ENCODE measurements at regions not wholly inside any gene's neighbourhood (a gene's known extent, or its start where the extent isn't known, plus 50 kb on each side); places are given as distances from the start of the nearest gene placed in this dataset.

DNA sequence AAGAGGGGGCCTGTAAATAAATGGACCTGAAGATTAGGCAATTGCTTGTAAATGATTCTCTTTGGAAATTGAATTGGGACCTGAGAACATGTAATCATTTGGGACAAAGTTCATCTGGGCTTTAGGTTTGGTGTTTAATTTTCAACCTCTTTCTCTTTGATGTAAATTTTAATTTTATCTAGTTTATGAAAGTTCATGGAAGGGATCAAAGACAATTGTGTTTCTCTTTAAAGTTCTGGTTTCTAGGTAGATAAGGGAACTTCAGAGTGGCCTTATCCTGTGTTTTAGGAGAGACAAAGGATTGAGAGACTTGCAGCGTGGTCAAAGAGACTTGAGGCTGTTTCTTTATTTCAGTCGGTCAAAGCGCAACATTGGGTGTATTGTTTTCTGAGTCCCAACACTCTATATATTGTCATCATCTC, 1108.3 kb downstream of the TBL1XR1 start:
- DNase-seq (ENCODE audit: extremely low read depth in 1 of 4, low spot score in 3 of 4) (no peak), FAIRE-seq (no peak), ATAC-seq (no peak)
- H3K4me1 ChIP-seq (replicated peaks in 1 of 2; ENCODE audit: control insufficient read depth in 2 of 2, insufficient read depth in 2 of 2, low read length in 2 of 2): no peaks in the 10 kb centered on the region
- no peaks in the 10 kb centered on the region for H3K27me3 ChIP-seq (ENCODE audit: control insufficient read depth in 2 of 2, insufficient read depth in 2 of 2, low read length in 2 of 2)
- H3K79me2 ChIP-seq (ENCODE audit: control insufficient read depth, insufficient read depth, low read length): no peaks in the 10 kb centered on the region
- no peaks in the 10 kb centered on the region for H3K36me3 ChIP-seq (ENCODE audit: control insufficient read depth, insufficient read depth, low read length)
- no TSS peak for BruUV-seq (replicated peaks)
- no peak overlapping the region for H3K9ac ChIP-seq (ENCODE audit: insufficient read depth in 1 of 2, low read depth in 2 of 2, low read length in 2 of 2)
- H3K9me1 ChIP-seq (ENCODE audit: control insufficient read depth, insufficient read depth, low read length): no peaks in the 10 kb centered on the region
- TF ChIP-seq, protein P1, sequence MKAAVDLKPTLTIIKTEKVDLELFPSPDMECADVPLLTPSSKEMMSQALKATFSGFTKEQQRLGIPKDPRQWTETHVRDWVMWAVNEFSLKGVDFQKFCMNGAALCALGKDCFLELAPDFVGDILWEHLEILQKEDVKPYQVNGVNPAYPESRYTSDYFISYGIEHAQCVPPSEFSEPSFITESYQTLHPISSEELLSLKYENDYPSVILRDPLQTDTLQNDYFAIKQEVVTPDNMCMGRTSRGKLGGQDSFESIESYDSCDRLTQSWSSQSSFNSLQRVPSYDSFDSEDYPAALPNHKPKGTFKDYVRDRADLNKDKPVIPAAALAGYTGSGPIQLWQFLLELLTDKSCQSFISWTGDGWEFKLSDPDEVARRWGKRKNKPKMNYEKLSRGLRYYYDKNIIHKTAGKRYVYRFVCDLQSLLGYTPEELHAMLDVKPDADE (conservative IDR thresholded peaks at IDR 0.05; ENCODE audit: control insufficient read depth, low read depth, low read length): no peak
- TF ChIP-seq FOXK2 (conservative IDR thresholded peaks at IDR 0.05 in 1 of 2, IDR thresholded peaks at IDR 0.05 in 1 of 2; ENCODE audit: low read depth in 2 of 2) (no peak), ZNF217 (CRISPR knock-in tag; IDR thresholded peaks at IDR 0.05) (no peak), ZNF76 (CRISPR knock-in tag; IDR thresholded peaks at IDR 0.05; ENCODE audit: borderline replicate concordance) (no peak), TFAP4 (CRISPR knock-in tag; IDR thresholded peaks at IDR 0.05; ENCODE audit: borderline replicate concordance) (no peak), ZBTB17 (CRISPR knock-in tag; IDR thresholded peaks at IDR 0.05) (no peak), SUPT5H (IDR thresholded peaks at IDR 0.05) (no peak), E2F3 (CRISPR knock-in tag; IDR thresholded peaks at IDR 0.05) (no peak), ETV6 (IDR thresholded peaks at IDR 0.05; ENCODE audit: borderline replicate concordance in 1 of 2, low read depth in 2 of 2, low read length in 1 of 2) (no peak), ETV6 (CRISPR knock-in tag; IDR thresholded peaks at IDR 0.05; ENCODE audit: borderline replicate concordance) (no peak), EP400 (IDR thresholded peaks at IDR 0.05) (no peak), HDAC3 (IDR thresholded peaks at IDR 0.05; ENCODE audit: borderline replicate concordance, partially characterized antibody) (no peak), ZNF707 (CRISPR knock-in tag; conservative IDR thresholded peaks at IDR 0.05) (no peak), SMAD3 (CRISPR knock-in tag; conservative IDR thresholded peaks at IDR 0.05) (no peak), KDM5B (IDR thresholded peaks at IDR 0.05; ENCODE audit: insufficient replicate concordance, low read depth, low read length) (no peak)
- TF ChIP-seq, protein P2, sequence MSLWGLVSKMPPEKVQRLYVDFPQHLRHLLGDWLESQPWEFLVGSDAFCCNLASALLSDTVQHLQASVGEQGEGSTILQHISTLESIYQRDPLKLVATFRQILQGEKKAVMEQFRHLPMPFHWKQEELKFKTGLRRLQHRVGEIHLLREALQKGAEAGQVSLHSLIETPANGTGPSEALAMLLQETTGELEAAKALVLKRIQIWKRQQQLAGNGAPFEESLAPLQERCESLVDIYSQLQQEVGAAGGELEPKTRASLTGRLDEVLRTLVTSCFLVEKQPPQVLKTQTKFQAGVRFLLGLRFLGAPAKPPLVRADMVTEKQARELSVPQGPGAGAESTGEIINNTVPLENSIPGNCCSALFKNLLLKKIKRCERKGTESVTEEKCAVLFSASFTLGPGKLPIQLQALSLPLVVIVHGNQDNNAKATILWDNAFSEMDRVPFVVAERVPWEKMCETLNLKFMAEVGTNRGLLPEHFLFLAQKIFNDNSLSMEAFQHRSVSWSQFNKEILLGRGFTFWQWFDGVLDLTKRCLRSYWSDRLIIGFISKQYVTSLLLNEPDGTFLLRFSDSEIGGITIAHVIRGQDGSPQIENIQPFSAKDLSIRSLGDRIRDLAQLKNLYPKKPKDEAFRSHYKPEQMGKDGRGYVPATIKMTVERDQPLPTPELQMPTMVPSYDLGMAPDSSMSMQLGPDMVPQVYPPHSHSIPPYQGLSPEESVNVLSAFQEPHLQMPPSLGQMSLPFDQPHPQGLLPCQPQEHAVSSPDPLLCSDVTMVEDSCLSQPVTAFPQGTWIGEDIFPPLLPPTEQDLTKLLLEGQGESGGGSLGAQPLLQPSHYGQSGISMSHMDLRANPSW (CRISPR knock-in tag; IDR thresholded peaks at IDR 0.05): no peak
- POLR2A ChIA-PET: interaction anchor here (0.7 kb wide), 1 partner anchor 415 kb away, joined by 3 read pairs; no protein-coding TSS in a partner anchor
- H3K4me3 ChIP-seq: no peak overlapping the region
- no peak overlapping the region for H2AFZ ChIP-seq (ENCODE audit: low read depth, low read length)
- in situ Hi-C loops (cut with MboI): no loop called here
- H4K20me1 ChIP-seq (replicated peaks; ENCODE audit: control insufficient read depth, insufficient read depth, low read length): no peaks in the 10 kb centered on the region
- WGBS (ENCODE audit: insufficient coverage, low coverage, missing lambda C conversion rate): 0% methylated on average over 2 of the region's 3 CpGs
- no peak overlapping the region for H3K27ac ChIP-seq (ENCODE audit: extremely low read depth, low read depth, low read length)
- H3K4me2 ChIP-seq (ENCODE audit: insufficient read depth, low read length): no peak overlapping the region
- no peaks in the 10 kb centered on the region; the same call in 1 of the 2 replicates for H3K9me3 ChIP-seq (replicated peaks; ENCODE audit: control insufficient read depth, insufficient read depth, low read depth, low read length)
- CTCF ChIA-PET (ENCODE audit: low intra/inter-chr PET ratio): no interaction called here
- intact Hi-C loops (cut with micrococcal nuclease): no loop called here

Data from K562 (cell line).